ENCODE measurements at regions not wholly inside any gene's neighbourhood (a gene's known extent, or its start where the extent isn't known, plus 50 kb on each side); places are given as distances from the start of the nearest gene placed in this dataset.
A peak's percentile ranks its signal among the peaks of the same experiment; 100 is the strongest.

GRCh38 chr15:29945943-29946596, 123.8 kb upstream of the TJP1 start:
- DNase-seq, result no peak

- DNase-seq, result no peak
These were observed 122.7 kb upstream of the TJP1 start for GRCh38 chr15:29944925-29945324.

- DNase-seq, result no peak
These were observed 120.3 kb upstream of the TJP1 start for GRCh38 chr15:29942548-29942947.

- DNase-seq, result no peak
These were observed 119.9 kb upstream of the TJP1 start for GRCh38 chr15:29942143-29942542.

GRCh38 chr15:29939404-29939803, 117.1 kb upstream of the TJP1 start:
- DNase-seq, result no peak

- no peak for DNase-seq
These were observed 116.4 kb upstream of the TJP1 start for GRCh38 chr15:29938361-29939335.

- no peak for DNase-seq
These were observed 115.7 kb upstream of the TJP1 start for GRCh38 chr15:29937956-29938355.

- DNase-seq, result no peak
These were observed 114.2 kb upstream of the TJP1 start for GRCh38 chr15:29936353-29937049.

- no peak for DNase-seq
These were observed 113.2 kb upstream of the TJP1 start for GRCh38 chr15:29935296-29936004.

GRCh38 chr15:29934251-29934650, 112.0 kb upstream of the TJP1 start:
- DNase-seq, result no peak

GRCh38 chr15:29933042-29933803, 111.0 kb upstream of the TJP1 start:
- no peak for DNase-seq

- no peak for DNase-seq
These were observed 103.8 kb upstream of the TJP1 start for GRCh38 chr15:29926083-29926388.

GRCh38 chr15:29925227-29926082, 103.2 kb upstream of the TJP1 start:
- DNase-seq, result peak; percentile 31

- DNase-seq, result no peak
These were observed 102.5 kb upstream of the TJP1 start for GRCh38 chr15:29924750-29925149.

GRCh38 chr15:29922191-29922590, 99.9 kb upstream of the TJP1 start:
- DNase-seq, result no peak

- no peak for DNase-seq
These were observed 98.9 kb upstream of the TJP1 start for GRCh38 chr15:29921130-29921601.

GRCh38 chr15:29920515-29920914, 98.2 kb upstream of the TJP1 start:
- DNase-seq, result no peak

GRCh38 chr15:29919380-29919881, 97.2 kb upstream of the TJP1 start:
- DNase-seq, result no peak

- DNase-seq, result no peak
These were observed 95.6 kb upstream of the TJP1 start for GRCh38 chr15:29917600-29918597.

- no peak for DNase-seq
These were observed 92.3 kb upstream of the TJP1 start for GRCh38 chr15:29914511-29914926.

All from suppressor macrophage treated with lipopolysaccharide for 4 hours (primary cell).